HUDEP-2 (cell line): ENCODE measurements at regions not wholly inside any gene's neighbourhood (a gene's known extent, or its start where the extent isn't known, plus 50 kb on each side); places are given as distances from the start of the nearest gene placed in this dataset.

Source experiments
- DNase-seq, 76 experiments: peaks; one replicate each; lab custom pipeline; 2025; ENCODE audit not compliant: unreplicated experiment in 76 of 76; lab: John Stamatoyannopoulos, UW

DNA sequence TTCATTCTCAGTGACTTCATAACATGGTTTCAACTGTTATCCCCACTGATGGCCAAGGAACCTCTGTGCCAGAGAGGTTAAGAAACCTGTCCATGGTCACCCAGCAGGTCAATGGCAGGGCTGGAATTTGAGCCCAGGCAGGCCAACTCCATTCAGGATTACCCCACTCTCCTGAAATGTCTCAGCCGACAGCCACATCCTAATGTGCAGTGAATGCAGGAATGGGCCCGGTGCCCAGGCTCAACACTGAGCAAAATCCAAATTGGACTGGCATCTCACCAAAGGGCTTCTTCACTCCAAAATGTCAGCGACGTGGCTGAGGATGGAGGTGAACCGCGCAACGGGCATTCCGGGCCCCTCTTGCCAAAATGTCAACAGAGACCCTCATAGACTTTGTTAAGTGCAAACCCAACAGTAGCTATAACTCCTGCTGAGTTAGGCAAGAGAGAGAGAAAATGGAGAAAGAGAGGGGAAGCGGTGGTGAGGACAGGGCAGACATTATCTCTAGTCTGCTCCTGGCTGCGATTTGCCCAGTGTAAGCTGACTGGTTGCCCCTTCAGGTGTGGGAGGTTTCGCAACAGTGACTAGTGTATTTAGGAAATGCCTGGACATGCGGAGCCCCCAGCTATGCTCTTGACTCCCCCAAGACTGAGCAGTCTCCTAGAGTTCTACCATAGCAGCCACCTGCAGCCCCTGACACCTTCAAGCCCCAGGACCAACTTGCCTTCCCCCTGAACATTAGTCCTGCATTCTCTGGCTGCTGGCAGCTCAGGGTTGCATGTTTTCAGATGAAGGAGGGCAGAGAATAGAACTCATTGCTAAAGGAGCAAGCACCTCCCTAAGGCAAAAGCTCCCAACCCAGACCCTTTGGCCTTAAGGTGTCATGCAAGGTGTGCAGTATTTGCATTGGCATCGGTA, 167.7 kb downstream of the ANAPC1 start:
- DNase-seq = no peak

GRCh38 chr2:111716905-111717775, 166.9 kb downstream of the ANAPC1 start:
- DNase-seq = no peak
